Right hindlimb (tissue), 1 donor: ENCODE measurements at regions not wholly inside any gene's neighbourhood (a gene's known extent, or its start where the extent isn't known, plus 50 kb on each side); places are given as distances from the start of the nearest gene placed in this dataset.
A peak's percentile ranks its signal among the peaks of the same experiment; 100 is the strongest.

Experiments
- DNase-seq: peaks from one replicate; pipeline ENCODE4 v3.0.0-alpha.2; 2018

GRCh38 chr2:157076526-157077161 is 180.9 kb upstream of the GALNT5 start:
- no peak for DNase-seq

DNA sequence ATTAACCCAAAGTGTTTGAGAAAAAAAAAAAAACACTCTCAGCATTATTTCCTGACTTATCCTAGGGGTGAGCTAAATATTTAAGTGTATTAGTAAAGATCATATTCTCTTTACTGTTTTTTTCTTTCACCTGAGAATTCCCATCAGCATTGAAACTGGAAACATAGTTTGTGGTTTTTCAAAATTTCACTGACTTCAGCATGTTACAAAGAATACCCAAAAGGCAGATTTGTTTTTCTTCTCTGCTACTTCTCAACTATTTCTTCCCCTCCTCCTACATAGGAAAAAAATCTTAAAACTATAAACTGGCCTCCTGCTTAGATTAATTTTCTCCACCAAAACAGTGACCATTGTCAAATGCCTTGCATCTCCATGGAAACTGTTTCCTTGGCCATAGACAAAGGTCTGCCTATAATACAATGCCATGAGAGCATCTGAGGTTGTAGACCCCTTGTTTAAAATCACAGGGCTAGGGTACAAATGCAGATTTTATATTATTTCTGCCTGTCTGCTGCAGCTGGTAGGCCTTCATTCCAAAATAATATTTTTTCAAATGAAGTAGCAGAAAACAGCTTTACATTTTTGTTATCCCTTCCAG is 179.7 kb upstream of the GALNT5 start:
- no peak for DNase-seq

GRCh38 chr2:157082950-157083349 is 174.6 kb upstream of the GALNT5 start:
- no peak for DNase-seq

DNA sequence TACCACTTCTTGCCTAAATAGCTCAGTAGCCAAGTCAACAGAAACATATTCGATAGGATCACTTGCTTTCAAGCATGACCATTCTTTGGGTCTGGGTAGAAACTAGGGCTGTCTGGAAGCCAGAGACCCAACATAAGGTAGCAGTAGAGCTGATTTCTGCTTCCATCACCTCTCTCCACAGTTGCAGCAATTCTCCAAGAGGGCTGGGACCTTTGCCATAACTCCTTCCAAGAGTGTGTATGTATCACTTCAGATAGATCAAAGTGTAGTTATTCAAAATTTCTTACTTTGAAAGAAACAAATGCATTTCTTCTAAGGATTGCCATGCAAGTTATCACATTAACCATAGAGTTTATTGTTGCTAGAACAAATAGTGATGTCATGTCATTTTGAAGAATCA is 172.0 kb upstream of the GALNT5 start:
- no peak for DNase-seq

- DNase-seq = peak; percentile 48
These were observed 170.0 kb upstream of the GALNT5 start for GRCh38 chr2:157087373-157088002.

DNA sequence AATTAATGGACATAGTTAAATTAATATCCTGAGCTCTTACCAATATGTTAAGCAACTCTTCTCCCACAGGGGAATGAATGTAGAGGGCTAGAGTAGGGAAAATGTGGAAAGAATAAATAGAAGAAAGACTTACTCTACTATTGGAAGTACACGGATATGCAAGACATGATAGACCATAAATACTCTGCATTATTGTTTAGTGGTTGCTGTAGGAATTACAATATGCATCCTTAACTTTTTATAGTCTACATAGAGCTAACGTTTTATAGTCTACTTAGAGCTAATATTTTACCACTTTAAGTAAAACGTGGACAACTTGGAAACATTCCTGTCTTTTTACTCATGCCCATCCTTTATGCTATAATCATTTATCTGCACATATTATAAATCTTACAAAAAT is 163.8 kb upstream of the GALNT5 start:
- no peak for DNase-seq

DNA sequence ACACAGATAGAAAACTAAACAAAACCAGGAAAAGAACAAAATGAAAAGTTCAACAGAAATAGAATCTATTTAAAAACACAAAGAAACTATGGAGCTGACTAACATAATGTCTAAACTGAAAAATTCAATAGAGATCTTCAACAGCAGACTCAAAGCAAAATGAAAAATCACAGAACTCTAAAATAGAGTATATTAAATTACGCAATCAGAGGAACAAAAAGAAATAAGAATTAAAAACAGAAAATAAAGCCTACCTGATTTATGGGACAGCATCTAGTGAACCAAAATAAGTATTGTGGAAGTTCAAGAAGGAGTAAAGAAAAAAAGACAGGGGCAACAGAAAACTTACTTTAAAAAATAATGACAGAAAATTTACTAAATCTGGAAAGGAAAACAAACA is 152.1 kb upstream of the GALNT5 start:
- no peak for DNase-seq

DNA sequence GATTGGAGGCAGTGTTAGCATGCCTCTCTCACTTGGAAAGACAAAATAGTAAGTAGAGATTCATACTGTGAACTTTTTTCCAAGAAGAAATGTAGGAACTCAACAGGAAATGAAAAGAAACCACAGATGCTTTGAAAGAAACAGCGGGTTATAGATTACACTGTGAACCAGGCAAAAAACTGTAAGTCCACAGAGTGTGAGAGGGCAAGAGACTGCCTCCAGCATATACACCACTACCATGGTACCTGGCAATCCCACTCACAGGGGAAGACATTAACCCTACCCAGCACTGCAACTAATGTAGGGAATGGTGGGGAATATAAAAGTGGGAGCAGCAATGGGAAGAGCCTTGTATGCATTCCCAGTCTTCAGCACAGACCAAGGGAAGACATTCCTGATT is 150.6 kb upstream of the GALNT5 start:
- no peak for DNase-seq

GRCh38 chr2:157107460-157107859 is 150.0 kb upstream of the GALNT5 start:
- no peak for DNase-seq

DNA sequence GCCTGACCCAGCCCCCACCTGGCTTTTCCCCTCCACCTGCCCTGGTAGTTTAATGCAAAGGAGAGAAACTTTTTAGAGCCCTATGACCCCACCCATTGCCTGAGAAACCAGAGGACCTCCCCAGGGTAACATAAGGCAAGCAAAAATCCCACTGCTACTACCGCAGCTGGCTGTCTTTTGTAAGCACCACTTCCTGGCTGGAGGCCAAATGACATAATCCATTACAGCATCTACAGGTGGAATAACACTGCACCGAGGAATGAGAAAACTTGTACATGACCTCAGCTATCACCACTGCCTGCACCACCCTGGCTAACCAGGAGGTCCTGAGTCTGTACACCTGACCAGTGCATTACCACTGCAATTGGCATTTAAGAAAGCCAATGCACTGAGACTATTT is 149.6 kb upstream of the GALNT5 start:
- no peak for DNase-seq

DNA sequence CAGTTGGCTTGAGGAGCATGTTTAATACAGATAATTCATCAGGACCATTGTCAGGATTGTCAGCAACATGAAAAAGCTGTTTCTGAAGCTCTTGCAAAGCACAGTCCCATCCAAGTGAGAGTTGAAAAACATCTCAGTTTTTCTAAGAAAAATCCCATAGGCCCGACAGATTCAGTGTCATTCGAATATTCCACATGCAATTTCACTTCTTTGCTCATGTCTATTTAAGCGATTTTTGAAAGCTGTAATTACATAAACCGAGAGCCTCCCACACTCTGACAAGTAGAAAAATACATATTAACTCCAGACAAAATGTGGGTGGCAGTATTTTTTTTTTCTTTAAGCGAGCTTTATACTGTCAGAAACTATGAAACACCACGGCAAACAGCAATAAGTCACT is 134.7 kb upstream of the GALNT5 start:
- no peak for DNase-seq

GRCh38 chr2:157124731-157125130 is 132.8 kb upstream of the GALNT5 start:
- no peak for DNase-seq

GRCh38 chr2:157125685-157126084 is 131.8 kb upstream of the GALNT5 start:
- DNase-seq = no peak

DNA sequence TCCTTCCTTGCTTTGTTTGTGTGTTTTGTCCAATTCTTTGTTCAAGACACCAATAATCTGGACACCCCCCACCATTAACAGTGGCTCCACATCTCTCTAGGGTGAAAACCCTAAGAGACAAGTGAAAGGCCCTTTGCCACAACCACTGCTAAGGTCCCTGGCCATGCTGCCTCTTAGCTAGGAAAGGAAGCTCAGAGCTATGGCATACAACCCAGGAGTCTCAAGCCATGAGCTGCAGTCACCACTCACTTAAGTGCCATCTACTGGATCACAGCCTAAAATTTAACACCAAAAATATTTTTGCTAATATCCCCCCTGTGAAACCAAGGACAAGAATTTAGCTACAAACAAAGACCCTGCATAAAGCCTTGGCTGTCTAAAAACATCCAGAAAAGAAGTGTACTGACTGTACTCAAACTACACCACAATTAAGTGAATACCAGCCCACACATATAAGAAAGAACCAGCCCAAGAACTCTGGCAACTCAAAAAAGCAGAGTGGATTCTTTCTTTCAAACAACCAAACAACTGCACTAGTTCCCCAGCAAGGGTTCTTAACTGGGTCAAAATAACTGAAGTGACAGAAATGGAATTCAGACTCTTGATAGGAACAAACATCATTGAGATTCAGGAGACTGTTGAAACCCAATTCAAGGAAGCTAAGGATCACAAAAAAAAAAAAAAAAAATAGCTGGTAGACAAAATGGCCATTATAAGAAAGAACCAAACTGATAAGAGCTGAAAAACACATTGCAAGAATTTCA is 130.1 kb upstream of the GALNT5 start:
- no peak for DNase-seq

- DNase-seq = no peak
These were observed 113.6 kb upstream of the GALNT5 start for GRCh38 chr2:157143901-157144300.

- DNase-seq = no peak
These were observed 108.2 kb upstream of the GALNT5 start for GRCh38 chr2:157149270-157149669.

DNA sequence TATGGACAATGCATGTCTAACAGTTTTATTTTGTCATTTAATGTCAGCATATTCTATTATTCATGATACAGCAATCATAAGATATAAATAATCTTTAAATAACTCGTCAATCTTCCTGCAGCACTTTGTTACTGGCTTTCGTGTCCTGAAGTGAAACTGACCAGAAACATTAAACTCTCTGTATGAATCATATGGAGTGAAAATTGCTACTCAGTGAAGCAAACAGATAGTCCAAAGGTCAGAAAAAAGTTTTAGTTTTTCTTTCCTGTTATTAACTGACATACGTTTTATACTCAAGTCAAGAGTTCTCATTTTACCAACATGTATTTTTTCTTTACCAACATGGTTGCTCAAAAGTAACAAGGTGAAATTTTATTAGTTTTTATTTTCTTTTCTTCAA is 106.8 kb upstream of the GALNT5 start:
- DNase-seq = no peak

- no peak for DNase-seq
These were observed 105.1 kb upstream of the GALNT5 start for GRCh38 chr2:157152362-157152761.

DNA sequence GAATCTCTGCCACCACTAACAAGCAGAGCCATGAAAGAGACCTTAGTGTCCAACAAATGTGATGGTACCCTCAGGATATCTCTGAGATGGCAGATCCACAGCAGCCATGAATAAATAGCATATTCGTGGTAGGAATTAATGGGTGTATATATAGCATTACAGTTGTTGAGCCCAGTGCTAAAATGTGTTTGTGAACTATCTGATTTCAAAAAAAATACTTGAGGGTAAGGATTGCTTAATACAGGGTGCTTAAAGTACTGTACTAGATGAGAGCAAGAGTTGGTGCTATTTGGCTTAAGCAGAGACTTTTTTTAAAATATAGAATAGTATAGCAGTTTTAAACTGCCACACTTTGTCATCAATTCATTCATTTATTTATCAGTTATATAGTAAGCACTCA is 101.5 kb upstream of the GALNT5 start:
- DNase-seq = no peak

DNA sequence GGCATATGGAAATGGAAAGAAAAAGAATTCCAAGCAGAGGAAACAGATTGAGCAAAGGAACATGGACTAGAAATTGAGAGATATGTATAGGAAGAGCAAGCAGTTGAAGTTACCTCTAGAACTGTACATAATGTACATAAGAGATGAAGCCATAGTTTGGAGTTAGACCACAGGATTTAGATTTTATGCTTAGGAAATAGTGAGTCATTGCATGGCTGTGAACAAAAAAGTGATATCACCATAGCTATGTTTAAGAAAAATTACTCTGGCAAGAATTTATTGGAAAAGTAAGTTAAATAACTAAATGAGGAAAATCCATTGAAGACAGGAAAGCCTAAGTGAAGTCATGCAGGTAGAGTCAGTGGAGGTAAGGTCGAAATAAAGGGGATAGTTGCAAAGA is 99.4 kb upstream of the GALNT5 start:
- no peak for DNase-seq

- DNase-seq = no peak
These were observed 98.1 kb upstream of the GALNT5 start for GRCh38 chr2:157159221-157159934.

GRCh38 chr2:157160111-157160510 is 97.4 kb upstream of the GALNT5 start:
- DNase-seq = no peak

- no peak for DNase-seq
These were observed 93.1 kb upstream of the GALNT5 start for GRCh38 chr2:157164370-157164769.
